Sigmoid colon (tissue), 6 donors: ENCODE measurements at regions not wholly inside any gene's neighbourhood (a gene's known extent, or its start where the extent isn't known, plus 50 kb on each side); places are given as distances from the start of the nearest gene placed in this dataset.

ENCODE experiments used
- DNase-seq: peaks from one replicate; pipeline ENCODE4 v3.0.0-alpha.2; 2019
- H3K27ac ChIP-seq, 4 donors: fragments of 200-600 bp; sonication (generic); one replicate each; pipeline ENCODE4 v1.5.1; 2016 to 2019; ENCODE audit warnings: mild to moderate bottlenecking in 1 of 4
- H3K27me3 ChIP-seq, 3 donors: fragments of 200-600 bp; sonication (generic); one replicate each; pipeline ENCODE4 v1.5.1; 2019; ENCODE audit warnings: mild to moderate bottlenecking in 1 of 3
- H3K36me3 ChIP-seq, 4 donors: fragments of 200-600 bp; sonication (generic); one replicate each; pipeline ENCODE4 v1.5.1; 2016 to 2019
- H3K4me1 ChIP-seq, 4 donors: fragments of 200-600 bp; sonication (generic); one replicate each; pipeline ENCODE4 v1.5.1; 2017 to 2019
- H3K4me3 ChIP-seq, 4 donors: fragments of 200-600 bp; sonication (generic); one replicate each; pipeline ENCODE4 v1.5.1; 2017 to 2019; ENCODE audit warnings: mild to moderate bottlenecking in 2 of 4, moderate library complexity in 1 of 4
- H3K9me3 ChIP-seq, 4 donors: fragments of 200-600 bp in 3 of 4; sonication (generic) in 3 of 4; one replicate each; pipeline versions ENCODE4 v1.5.1 to v1.6.1; 2013 to 2019
- EP300 ChIP-seq, 4 donors: sonication (generic); formaldehyde crosslinking; IDR thresholded peaks; one replicate each; pipeline ENCODE4 v1.6.1; 2017; ENCODE audit warnings: antibody characterized with exemption in 4 of 4
- POLR2A ChIP-seq, 2 donors: fragments of 450-650 bp; IDR thresholded peaks; one replicate each; pipeline ENCODE4 v1.6.1; 2016; ENCODE audit warnings: antibody characterized with exemption in 2 of 2, mild to moderate bottlenecking in 2 of 2, moderate library complexity in 2 of 2
- POLR2AphosphoS5 ChIP-seq, 4 donors: sonication (generic); formaldehyde crosslinking; IDR thresholded peaks; one replicate each; pipeline ENCODE4 v1.6.1; 2017; ENCODE audit warnings: antibody characterized with exemption in 4 of 4
- WGBS, 2 donors: extraction: QIAGEN DNeasy Blood & Tissue Kit; methylation state at CpG; one replicate each; pipeline ENCODE4 v1.1.7; 2013; 5-methylcytosine and 5-hydroxymethylcytosine counted together
- intact Hi-C: fragments of 100-400 bp; cut with DNase I; formaldehyde crosslinking; loops from one replicate; pipeline ENCODE4 v1.15.1; 2023
- TF ChIP-seq, protein P1 (sequence below), 4 experiments: fragments of 450-650 bp in 3 of 4; fragments of 200-600 bp in 1 of 4; IDR thresholded peaks; one replicate each; pipeline ENCODE4 v1.5.1; 2016 to 2019; ENCODE audit warnings: antibody characterized with exemption in 4 of 4, mild to moderate bottlenecking in 3 of 4, moderate library complexity in 2 of 4
- donor health status: healthy with polysubstance abuse.
- donor health status: healthy.

DNA sequence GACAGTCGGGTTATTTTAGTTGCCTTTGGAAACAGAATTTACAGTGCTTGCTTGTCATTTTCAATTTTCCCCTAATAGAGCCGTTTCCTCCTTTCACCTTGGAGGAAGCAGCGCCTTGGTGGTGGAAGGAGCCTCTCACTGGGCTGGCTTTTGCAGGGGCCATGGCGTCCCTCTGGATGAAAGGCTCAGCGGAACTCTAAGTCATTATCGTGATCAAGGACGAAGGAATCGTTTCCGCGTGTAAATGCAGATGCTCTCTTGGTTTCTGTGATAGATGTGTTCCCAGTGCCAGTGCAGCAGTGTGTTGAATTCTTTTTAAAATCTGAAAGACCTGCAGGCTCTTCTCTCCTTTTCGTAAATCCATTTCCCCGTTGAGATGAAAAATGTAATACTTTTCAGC, 126.2 kb upstream of the LMO4 start:
- H3K9me3 ChIP-seq, result no peaks in the 10 kb centered on the region

GRCh38 chr1:87202922-87203655, 125.6 kb upstream of the LMO4 start:
- Histone ChIP-seq H3K27ac (no peak overlapping the region), H3K36me3 (no peaks in the 10 kb centered on the region), H3K4me1 (peaks cover 0 to 11% (median 7%) of the 10 kb centered on the region in 4 donors), H3K4me3 (peak overlapping the region in 2 of 4 donors; percentile 10 to 24), H3K27me3 (no peaks in the 10 kb centered on the region), H3K9me3 (no peaks in the 10 kb centered on the region)
- 62 to 83% methylated on average over 16 of the region's 16 CpGs for WGBS, 2 donors
- no peak for DNase-seq
- no peak for TF ChIP-seq POLR2A (IDR thresholded peaks at IDR 0.05)
- no peak for TF ChIP-seq EP300 (IDR thresholded peaks at IDR 0.05)
- no peak for TF ChIP-seq POLR2AphosphoS5 (IDR thresholded peaks at IDR 0.05)
- TF ChIP-seq, protein P1, sequence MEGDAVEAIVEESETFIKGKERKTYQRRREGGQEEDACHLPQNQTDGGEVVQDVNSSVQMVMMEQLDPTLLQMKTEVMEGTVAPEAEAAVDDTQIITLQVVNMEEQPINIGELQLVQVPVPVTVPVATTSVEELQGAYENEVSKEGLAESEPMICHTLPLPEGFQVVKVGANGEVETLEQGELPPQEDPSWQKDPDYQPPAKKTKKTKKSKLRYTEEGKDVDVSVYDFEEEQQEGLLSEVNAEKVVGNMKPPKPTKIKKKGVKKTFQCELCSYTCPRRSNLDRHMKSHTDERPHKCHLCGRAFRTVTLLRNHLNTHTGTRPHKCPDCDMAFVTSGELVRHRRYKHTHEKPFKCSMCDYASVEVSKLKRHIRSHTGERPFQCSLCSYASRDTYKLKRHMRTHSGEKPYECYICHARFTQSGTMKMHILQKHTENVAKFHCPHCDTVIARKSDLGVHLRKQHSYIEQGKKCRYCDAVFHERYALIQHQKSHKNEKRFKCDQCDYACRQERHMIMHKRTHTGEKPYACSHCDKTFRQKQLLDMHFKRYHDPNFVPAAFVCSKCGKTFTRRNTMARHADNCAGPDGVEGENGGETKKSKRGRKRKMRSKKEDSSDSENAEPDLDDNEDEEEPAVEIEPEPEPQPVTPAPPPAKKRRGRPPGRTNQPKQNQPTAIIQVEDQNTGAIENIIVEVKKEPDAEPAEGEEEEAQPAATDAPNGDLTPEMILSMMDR (IDR thresholded peaks at IDR 0.05), result no peak
- intact Hi-C loops, result no loop called here

More for the DNA sequence above, 126.2 kb upstream of the LMO4 start:
- Histone ChIP-seq H3K27ac (no peak overlapping the region), H3K27me3 (no peaks in the 10 kb centered on the region), H3K4me1 (peaks cover 0 to 11% (median 7%) of the 10 kb centered on the region in 4 donors), H3K36me3 (no peaks in the 10 kb centered on the region), H3K4me3 (peak overlapping the region in 2 of 4 donors; percentile 10 to 24)
- 83 to 91% methylated on average over 12 of the region's 12 CpGs for WGBS, 2 donors
- no peak for TF ChIP-seq POLR2A (IDR thresholded peaks at IDR 0.05)
- TF ChIP-seq, protein P1 (IDR thresholded peaks at IDR 0.05), result no peak
- no peak for TF ChIP-seq EP300 (IDR thresholded peaks at IDR 0.05)
- TF ChIP-seq POLR2AphosphoS5 (IDR thresholded peaks at IDR 0.05), result no peak
- intact Hi-C loops, result no loop called here
- no peak for DNase-seq

DNA sequence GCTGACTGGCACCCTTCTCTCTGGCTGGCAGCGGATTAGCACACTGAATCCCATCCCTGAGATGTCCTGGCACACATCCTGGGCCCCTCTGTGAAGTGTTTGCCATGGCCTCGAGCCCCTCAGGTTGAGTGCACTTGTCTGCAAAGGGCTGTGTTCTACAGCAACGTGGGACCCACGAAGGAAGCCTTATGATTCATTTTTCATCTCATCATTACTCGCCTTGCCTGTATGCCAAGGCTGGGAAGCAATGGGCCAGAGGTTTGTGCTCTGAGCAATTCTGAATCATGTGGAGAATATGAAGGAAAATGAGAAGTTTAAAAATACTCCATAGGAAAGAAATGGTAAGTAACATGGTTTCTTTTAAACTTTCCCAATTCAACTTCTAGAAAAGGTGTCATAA, 124.8 kb upstream of the LMO4 start:
- no peak for DNase-seq

DNA sequence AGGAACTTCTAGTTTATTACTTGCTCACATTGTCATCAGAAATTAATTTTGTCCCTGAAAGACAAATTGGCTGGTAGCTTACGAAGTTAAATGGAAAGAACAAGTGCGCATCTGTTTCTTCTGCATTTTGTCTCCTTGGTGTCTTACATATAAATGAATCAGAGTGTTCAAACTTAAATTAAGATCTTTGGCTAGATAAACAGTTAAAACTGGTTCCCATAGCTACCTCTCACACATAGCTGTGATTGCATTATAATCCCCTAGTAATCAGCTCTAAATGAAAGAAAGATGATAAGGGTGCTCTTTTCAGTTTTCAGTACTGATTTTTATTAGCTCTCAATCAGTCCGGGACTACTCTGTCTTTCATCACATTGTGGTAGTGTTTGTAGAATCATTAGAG, 124.2 kb upstream of the LMO4 start:
- 73 to 77% methylated on average over 3 of the region's 3 CpGs for WGBS, 2 donors
- Histone ChIP-seq H3K9me3 (no peaks in the 10 kb centered on the region), H3K4me3 (no peak overlapping the region), H3K27me3 (no peaks in the 10 kb centered on the region), H3K36me3 (no peaks in the 10 kb centered on the region), H3K27ac (no peak overlapping the region), H3K4me1 (peaks cover 0 to 11% (median 7%) of the 10 kb centered on the region in 4 donors)
- intact Hi-C loops, result no loop called here
- no peak for DNase-seq
- TF ChIP-seq, protein P1 (IDR thresholded peaks at IDR 0.05), result no peak
- TF ChIP-seq EP300 (IDR thresholded peaks at IDR 0.05) (no peak), POLR2AphosphoS5 (IDR thresholded peaks at IDR 0.05) (no peak), POLR2A (IDR thresholded peaks at IDR 0.05) (no peak)

More for the DNA sequence above, 124.8 kb upstream of the LMO4 start:
- Histone ChIP-seq H3K9me3 (no peaks in the 10 kb centered on the region), H3K27ac (no peak overlapping the region), H3K4me1 (peaks cover 0 to 11% (median 7%) of the 10 kb centered on the region in 4 donors), H3K4me3 (no peak overlapping the region), H3K27me3 (no peaks in the 10 kb centered on the region), H3K36me3 (no peaks in the 10 kb centered on the region)
- TF ChIP-seq EP300 (IDR thresholded peaks at IDR 0.05) (no peak), POLR2A (IDR thresholded peaks at IDR 0.05) (no peak), POLR2AphosphoS5 (IDR thresholded peaks at IDR 0.05) (no peak)
- TF ChIP-seq, protein P1 (IDR thresholded peaks at IDR 0.05), result no peak
- intact Hi-C loops, result no loop called here
- 74% methylated on average over 5 of the region's 5 CpGs for WGBS, 2 donors
